Activated T-cell treated with anti-CD3 and anti-CD28 coated beads, Interleukin-2, amount 50 U/mL, for 72 hours (primary cell): ENCODE measurements at regions not wholly inside any gene's neighbourhood (a gene's known extent, or its start where the extent isn't known, plus 50 kb on each side); places are given as distances from the start of the nearest gene placed in this dataset.

Experiments
- ATAC-seq, 2 donors: fragments of 150-1000 bp; cut with Tn5 transposase; replicated peaks in 1 of 2; 2 replicates each; pipeline ENCODE4 v1.10.0; 2021; ENCODE audit warnings: moderate library complexity in 2 of 2, mild to moderate bottlenecking in 1 of 2
- DNase-seq, 2 donors: peaks; one replicate each; pipeline ENCODE4 v3.0.0; 2021 to 2022; ENCODE audit warnings: mixed read lengths in 1 of 2
- H3K27ac Mint-ChIP-seq: one replicate; pipeline ENCODE4 v1.8.0; 2022; ENCODE audit warnings: mild to moderate bottlenecking, moderate library complexity, mixed read lengths
- H3K27me3 Mint-ChIP-seq: one replicate; pipeline ENCODE4 v1.8.0; 2022; ENCODE audit warnings: low read depth, mixed read lengths
- H3K36me3 Mint-ChIP-seq, 2 donors: one replicate each; pipeline ENCODE4 v1.8.0; 2022; ENCODE audit warnings: mixed read lengths in 2 of 2, mild to moderate bottlenecking in 1 of 2; ENCODE audit not compliant: insufficient read depth in 2 of 2
- H3K4me1 Mint-ChIP-seq: one replicate; pipeline ENCODE4 v1.8.0; 2022; ENCODE audit warnings: low read depth, mixed read lengths
- H3K4me3 Mint-ChIP-seq, 2 donors: one replicate each; pipeline ENCODE4 v1.8.0; 2022; ENCODE audit warnings: mild to moderate bottlenecking in 2 of 2, mixed read lengths in 2 of 2, moderate library complexity in 2 of 2
- H3K9me3 Mint-ChIP-seq, 2 donors: one replicate each; pipeline ENCODE4 v1.8.0; 2022; ENCODE audit warnings: mixed read lengths in 2 of 2

DNA sequence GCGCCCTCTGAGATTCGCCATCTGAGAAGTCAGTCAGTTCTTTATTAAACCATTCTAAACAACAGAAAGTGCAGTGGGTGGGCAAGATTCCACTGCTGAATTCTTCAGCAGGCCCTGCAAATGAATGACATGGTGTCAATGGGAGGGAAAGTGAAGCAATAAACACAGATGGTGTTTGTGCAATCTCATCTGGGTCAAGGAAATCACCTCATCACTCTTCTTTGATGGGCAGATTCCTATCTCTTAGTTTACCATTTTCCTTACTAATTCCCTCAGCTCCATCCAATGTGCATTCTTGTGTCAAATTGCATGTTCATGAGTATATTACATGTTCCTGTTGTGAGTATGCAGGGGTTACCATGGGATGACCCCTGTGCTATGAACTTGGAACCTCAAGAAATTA is 100.7 kb upstream of the CYP1B1 start:
- no peaks in the 10 kb centered on the region for H3K4me1 Mint-ChIP-seq
- no peak for DNase-seq
- no peak overlapping the region for H3K27ac Mint-ChIP-seq
- no peak overlapping the region for H3K4me3 Mint-ChIP-seq
- ATAC-seq: peak in 1 of 2 donors; percentile 30
- H3K36me3 Mint-ChIP-seq: no peaks in the 10 kb centered on the region
- H3K9me3 Mint-ChIP-seq: no peaks in the 10 kb centered on the region
- H3K27me3 Mint-ChIP-seq: peaks cover 33% of the 10 kb centered on the region

DNA sequence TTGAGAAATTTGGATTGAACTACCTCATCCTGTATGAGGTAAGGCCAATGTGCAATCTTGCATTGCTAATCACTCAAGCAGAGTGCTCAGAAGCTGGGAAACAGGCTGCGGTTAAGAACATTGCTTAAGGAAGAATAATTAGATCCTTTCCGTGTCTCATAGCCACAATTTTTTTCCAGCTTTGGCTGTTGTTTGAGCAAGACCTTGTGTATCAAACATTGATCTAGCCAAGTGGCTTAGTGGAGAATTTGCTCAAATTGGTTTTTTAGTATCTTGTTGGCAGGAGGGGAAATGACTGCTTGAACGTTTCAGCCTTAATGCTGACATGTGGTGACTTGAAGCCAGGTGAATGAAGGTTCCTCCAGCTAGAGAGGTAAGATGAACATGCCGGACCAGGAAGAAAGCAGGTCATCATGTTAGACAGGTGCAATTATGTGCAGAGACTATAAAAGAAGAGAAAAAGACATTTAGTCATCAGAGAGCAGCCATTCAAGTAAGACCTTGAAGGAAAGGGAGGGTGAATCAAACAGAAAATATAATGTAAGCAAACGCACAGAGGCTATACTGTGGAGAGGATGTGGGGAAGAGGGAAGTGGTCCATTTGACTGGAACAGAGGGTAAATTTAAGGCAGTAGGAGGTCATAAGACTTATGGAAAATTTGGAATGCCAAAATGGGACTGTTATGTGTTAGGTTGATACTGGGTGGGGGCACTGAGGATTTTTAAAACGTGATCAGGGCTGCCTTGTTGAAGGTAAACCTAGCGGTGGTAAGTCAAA is 98.9 kb upstream of the CYP1B1 start:
- H3K27ac Mint-ChIP-seq: no peak overlapping the region
- DNase-seq (no peak), ATAC-seq (no peak)
- H3K9me3 Mint-ChIP-seq: no peaks in the 10 kb centered on the region
- no peak overlapping the region for H3K4me3 Mint-ChIP-seq
- no peaks in the 10 kb centered on the region for H3K4me1 Mint-ChIP-seq
- peaks cover 46% of the 10 kb centered on the region for H3K27me3 Mint-ChIP-seq
- H3K36me3 Mint-ChIP-seq: no peaks in the 10 kb centered on the region

DNA sequence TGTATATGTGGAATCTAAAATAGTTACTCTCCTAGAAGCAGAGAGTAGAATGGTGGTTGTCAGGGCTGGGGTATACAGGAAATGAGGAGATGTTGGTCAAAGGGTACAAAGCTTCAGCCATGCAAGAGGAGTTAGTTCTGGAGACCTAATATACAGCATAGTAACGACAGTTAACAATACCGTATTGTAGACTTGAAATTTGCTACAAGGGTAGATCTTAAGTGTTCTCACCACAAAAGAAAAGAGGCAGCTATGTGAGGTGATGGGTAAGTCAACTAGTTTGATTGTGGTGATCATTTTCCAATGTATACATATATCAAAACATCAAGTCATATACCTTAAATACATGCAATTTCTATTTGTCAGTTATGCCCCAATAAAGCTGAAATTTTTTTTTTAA is 98.2 kb upstream of the CYP1B1 start:
- H3K36me3 Mint-ChIP-seq: no peaks in the 10 kb centered on the region

DNA sequence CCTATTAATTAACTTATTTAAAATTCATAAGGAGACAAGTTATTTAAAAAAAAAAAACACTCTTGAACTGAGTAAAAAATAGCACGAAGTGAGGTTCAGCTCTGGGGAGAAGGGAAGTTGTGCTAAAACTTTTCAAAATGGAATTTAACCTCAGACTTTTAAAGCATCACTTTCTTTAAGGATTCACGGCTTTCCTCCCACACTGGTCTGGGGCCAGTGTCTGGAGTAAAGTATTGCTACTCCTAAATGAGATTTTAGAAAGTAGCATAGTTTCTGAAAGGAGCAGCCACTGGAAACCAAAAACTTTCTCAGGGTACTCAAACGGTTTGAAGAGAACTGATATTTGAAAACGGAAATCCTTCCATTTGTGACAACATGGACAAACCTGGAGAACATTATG is 97.7 kb upstream of the CYP1B1 start:
- Mint-ChIP-seq H3K9me3 (no peaks in the 10 kb centered on the region), H3K27ac (no peak overlapping the region), H3K27me3 (peaks cover 44% of the 10 kb centered on the region), H3K4me1 (peaks cover 6% of the 10 kb centered on the region), H3K4me3 (no peak overlapping the region), H3K36me3 (no peaks in the 10 kb centered on the region)
- ATAC-seq: no peak
- DNase-seq: no peak

More for the DNA sequence above, 98.2 kb upstream of the CYP1B1 start:
- Mint-ChIP-seq H3K9me3 (no peaks in the 10 kb centered on the region), H3K4me1 (peaks cover 1% of the 10 kb centered on the region), H3K27ac (no peak overlapping the region), H3K4me3 (no peak overlapping the region), H3K27me3 (peaks cover 46% of the 10 kb centered on the region)
- no peak for DNase-seq
- ATAC-seq: no peak

DNA sequence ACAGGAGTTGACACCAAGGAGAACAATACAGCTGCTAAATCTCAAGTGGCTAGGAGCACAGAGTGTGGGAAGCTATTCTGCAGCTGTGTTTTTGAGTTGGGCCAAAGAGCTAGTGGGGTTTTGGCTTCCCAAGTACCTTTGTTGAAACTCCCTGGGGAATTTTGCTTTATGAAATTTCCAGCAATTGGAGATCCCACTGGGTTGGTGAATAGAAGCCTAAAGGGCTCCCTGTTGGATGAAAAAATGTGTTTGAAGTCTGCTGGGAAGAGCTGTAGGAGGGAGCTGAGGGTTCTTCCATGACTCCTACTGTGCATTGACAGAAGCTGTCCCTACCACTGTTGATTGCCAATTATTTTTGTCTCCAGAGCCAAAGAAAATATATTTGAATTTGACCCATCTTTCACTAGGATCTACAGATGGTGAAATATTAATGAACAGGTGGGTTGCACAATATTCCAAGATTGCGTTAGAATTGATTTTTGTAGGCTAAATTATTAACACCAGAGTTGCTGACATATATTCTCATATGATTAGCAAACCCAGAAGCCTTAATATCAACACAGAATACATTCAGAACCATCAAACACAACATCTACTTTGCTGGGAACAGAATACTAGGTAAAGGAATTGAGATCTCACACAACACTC is 95.4 kb upstream of the CYP1B1 start:
- no peaks in the 10 kb centered on the region for H3K9me3 Mint-ChIP-seq
- peaks cover 7% of the 10 kb centered on the region for H3K4me1 Mint-ChIP-seq
- ATAC-seq (no peak), DNase-seq (no peak)
- no peak overlapping the region for H3K4me3 Mint-ChIP-seq
- H3K36me3 Mint-ChIP-seq: no peaks in the 10 kb centered on the region
- peaks cover 51% of the 10 kb centered on the region for H3K27me3 Mint-ChIP-seq
- no peak overlapping the region for H3K27ac Mint-ChIP-seq

DNA sequence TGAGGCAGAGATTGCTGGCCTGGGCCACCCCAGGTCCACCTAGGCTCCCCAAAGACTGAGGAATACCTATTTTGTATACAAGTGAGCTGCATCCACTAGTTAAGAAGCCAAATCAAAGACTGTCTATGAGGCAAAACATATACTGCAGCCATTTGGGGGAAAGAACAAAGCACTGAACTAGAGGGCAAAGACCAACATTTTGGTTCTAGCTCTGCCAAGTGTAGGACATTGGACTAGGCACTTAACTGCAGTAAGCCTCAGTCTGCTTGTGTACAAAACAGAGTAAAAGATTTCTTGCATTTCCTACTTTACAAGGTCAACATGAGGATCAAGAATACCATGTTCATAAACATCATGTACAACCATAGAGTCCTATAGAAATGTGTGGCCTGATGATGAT is 94.8 kb upstream of the CYP1B1 start:
- ATAC-seq: no peak
- H3K36me3 Mint-ChIP-seq: no peaks in the 10 kb centered on the region

DNA sequence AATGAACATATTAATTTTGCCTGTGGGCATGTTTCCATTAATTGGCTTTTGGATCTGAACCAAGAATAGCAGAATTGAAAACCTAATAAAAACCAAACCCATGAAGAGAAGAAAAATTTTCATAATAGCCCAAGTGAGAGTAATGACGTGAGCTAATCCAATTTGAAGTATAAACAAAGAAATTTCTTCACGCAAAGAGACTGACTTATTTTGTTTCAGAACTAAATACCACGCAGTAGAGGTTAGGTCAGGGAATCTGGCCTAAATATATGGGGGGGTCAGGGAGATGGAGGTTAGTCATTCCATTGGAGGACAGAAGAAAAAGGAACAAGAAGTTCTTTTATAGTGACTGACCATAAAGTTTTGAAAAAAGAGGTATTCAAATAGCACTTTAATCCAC is 94.1 kb upstream of the CYP1B1 start:
- no peak for DNase-seq
- H3K27me3 Mint-ChIP-seq: peaks cover 56% of the 10 kb centered on the region
- H3K9me3 Mint-ChIP-seq: no peaks in the 10 kb centered on the region
- no peak overlapping the region for H3K4me3 Mint-ChIP-seq
- H3K36me3 Mint-ChIP-seq: no peaks in the 10 kb centered on the region
- ATAC-seq: no peak
- H3K4me1 Mint-ChIP-seq: peaks cover 7% of the 10 kb centered on the region
- H3K27ac Mint-ChIP-seq: no peak overlapping the region

More for the DNA sequence above, 94.8 kb upstream of the CYP1B1 start:
- DNase-seq: no peak
- Mint-ChIP-seq H3K27ac (no peak overlapping the region), H3K27me3 (peaks cover 56% of the 10 kb centered on the region), H3K9me3 (no peaks in the 10 kb centered on the region), H3K4me3 (no peak overlapping the region), H3K4me1 (peaks cover 7% of the 10 kb centered on the region)

DNA sequence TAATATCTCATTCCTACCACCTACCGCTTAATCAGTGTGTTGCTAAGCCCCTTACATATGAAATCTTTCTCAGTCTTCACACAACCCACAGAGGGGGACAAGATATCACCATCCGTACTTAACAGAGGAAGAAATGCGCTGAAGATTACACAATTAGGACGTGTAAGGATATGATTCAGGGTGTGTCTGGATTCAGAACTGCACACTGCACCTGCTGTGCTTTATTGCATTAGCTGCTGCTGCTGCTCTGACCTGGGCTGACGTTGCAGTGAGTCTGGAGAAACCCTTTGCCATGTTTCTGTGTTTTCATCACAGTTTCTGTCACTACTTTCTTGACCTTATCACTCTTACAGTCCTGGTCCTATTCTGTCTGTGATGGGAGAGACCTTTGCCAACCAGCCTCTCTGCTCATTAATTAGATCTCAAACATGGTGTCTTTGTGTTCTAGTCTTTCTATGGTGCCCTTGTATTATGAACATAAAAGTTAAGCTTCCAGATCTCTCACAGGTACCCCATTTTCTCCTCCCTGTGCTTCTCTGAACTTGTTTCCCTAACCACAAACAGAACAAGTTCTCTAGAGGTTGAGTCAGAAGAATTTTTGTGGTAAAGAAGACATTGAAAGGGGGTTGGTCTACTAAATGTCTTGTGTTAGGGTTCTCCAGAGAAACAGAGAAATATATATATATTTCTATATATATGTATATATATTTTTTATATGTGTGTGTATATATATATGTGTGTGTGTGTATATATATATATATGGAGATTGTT is 92.9 kb upstream of the CYP1B1 start:
- Mint-ChIP-seq H3K27me3 (peaks cover 52% of the 10 kb centered on the region), H3K9me3 (no peaks in the 10 kb centered on the region), H3K4me3 (no peak overlapping the region), H3K4me1 (peaks cover 7% of the 10 kb centered on the region), H3K36me3 (no peaks in the 10 kb centered on the region), H3K27ac (no peak overlapping the region)
- no peak for ATAC-seq
- no peak for DNase-seq

DNA sequence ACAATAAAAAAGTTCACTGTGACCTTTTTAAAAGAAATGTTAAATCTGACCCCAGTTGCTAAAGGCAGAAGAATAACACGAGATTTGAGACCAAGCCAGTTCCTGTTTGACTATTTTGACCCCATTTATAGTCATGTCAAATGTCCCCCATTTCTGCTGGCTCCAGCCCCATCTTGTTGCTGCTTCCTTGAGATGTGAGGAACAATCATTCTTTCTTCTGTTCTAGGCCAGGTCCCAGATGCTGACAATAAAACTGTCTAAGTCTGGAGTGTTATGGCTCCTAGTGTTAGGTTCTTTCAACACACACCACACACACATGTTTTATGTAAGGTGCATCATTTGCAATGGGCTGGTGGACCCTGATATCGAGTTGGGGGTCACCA is 92.0 kb upstream of the CYP1B1 start:
- Mint-ChIP-seq H3K9me3 (no peaks in the 10 kb centered on the region), H3K4me3 (no peak overlapping the region), H3K27me3 (peaks cover 51% of the 10 kb centered on the region), H3K27ac (no peak overlapping the region), H3K4me1 (peaks cover 7% of the 10 kb centered on the region), H3K36me3 (no peaks in the 10 kb centered on the region)
- no peak for DNase-seq
- ATAC-seq: no peak

DNA sequence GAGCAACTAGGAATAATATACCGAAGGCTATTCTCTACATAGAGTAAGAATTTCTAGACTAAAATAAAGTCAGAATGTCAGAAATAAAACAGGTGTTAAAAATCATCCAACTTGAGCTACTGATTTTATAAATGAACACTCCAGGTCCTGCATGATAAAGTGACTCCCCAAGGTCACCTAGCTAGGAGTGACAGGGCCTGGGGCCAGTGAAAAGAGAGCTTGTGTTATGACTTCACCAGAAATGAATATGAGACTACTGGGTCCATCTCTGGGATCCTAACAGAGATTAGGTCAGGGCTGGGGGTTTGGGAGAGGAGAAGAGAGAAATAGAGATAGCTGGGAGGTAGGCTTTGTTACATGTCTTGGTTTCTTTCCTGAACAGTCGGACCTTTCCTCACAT is 89.7 kb upstream of the CYP1B1 start:
- Mint-ChIP-seq H3K4me3 (no peak overlapping the region), H3K9me3 (no peaks in the 10 kb centered on the region), H3K27me3 (peaks cover 50% of the 10 kb centered on the region), H3K4me1 (peaks cover 7% of the 10 kb centered on the region), H3K27ac (no peak overlapping the region), H3K36me3 (no peaks in the 10 kb centered on the region)
- DNase-seq (no peak), ATAC-seq (no peak)

DNA sequence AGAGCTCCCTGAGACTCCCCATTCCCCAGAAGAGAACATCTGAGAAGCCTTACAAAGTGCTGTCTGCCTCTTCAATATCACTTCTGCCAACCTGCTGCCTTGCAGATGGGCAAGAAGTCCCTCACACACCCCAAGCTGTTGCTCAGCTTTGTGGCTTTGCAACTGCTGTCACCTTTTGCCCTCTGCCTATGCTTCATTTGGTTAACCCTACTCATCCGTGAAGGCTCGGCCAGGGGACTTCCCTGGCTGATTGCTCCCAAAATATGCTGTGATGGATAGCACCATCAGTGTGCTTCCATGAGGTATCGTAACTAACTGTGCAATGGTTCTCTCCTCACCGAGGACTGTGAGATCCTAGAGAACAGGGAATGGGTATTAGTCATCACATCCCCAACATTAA is 88.9 kb upstream of the CYP1B1 start:
- ATAC-seq (no peak), DNase-seq (no peak)
- H3K9me3 Mint-ChIP-seq: no peaks in the 10 kb centered on the region
- peaks cover 7% of the 10 kb centered on the region for H3K4me1 Mint-ChIP-seq
- H3K36me3 Mint-ChIP-seq: no peaks in the 10 kb centered on the region
- peaks cover 46% of the 10 kb centered on the region for H3K27me3 Mint-ChIP-seq
- no peak overlapping the region for H3K4me3 Mint-ChIP-seq
- no peak overlapping the region for H3K27ac Mint-ChIP-seq

DNA sequence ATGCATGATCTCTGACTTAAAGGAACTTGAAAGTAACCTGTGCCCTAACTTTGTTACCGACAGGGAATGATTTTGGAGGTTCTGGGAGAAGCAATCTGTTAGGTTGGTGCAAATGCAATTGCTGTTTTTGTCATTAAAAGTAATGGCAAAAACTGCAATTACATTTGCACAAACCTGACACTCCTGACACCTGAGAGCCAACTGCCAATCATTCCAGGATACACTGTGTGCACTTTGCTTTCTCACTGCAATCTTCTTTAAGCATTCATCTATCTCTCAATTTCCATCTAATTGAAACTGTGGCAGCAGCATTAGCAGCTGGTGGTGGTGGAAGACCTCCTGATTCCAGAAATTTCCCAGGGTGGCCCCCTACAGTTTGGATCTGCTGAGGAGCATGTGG is 87.6 kb upstream of the CYP1B1 start:
- H3K36me3 Mint-ChIP-seq: no peaks in the 10 kb centered on the region
- no peaks in the 10 kb centered on the region for H3K9me3 Mint-ChIP-seq
- no peak for DNase-seq
- ATAC-seq: no peak
- H3K27me3 Mint-ChIP-seq: peaks cover 40% of the 10 kb centered on the region
- no peak overlapping the region for H3K27ac Mint-ChIP-seq
- H3K4me1 Mint-ChIP-seq: no peaks in the 10 kb centered on the region
- H3K4me3 Mint-ChIP-seq: no peak overlapping the region

DNA sequence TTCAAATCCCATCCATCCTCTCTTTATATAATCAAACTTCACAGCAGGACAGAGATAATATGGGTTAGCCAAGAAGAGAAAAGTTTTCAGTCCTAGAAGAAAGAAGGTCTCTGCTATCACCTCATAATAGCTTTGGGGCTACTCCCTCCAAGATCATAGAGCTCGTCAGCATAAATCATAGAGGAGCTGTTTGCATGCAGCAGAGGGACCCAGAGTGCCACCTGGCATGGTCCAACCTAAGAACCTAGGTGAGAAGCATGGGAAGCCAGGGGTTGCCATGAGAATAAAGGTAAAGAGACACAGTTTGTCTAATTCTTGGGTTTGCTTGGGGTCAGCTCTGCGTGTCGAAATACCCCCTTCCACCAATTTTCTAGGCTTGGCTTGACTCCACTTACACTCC is 87.1 kb upstream of the CYP1B1 start:
- Mint-ChIP-seq H3K9me3 (no peaks in the 10 kb centered on the region), H3K36me3 (no peaks in the 10 kb centered on the region), H3K4me3 (no peak overlapping the region), H3K27ac (no peak overlapping the region), H3K27me3 (peaks cover 40% of the 10 kb centered on the region), H3K4me1 (no peaks in the 10 kb centered on the region)
- DNase-seq (no peak), ATAC-seq (no peak)
